Uterus (tissue), 2 donors: ENCODE measurements at regions not wholly inside any gene's neighbourhood (a gene's known extent, or its start where the extent isn't known, plus 50 kb on each side); places are given as distances from the start of the nearest gene placed in this dataset.

Experiments used
- POLR2A ChIP-seq, 2 donors: fragments of 450-650 bp; IDR thresholded peaks; one replicate each; pipeline ENCODE4 v1.6.1; 2016; ENCODE audit warnings: antibody characterized with exemption in 2 of 2, mild to moderate bottlenecking in 1 of 2, moderate library complexity in 1 of 2
- TF ChIP-seq, protein P1 (sequence below), 4 experiments: fragments of 200-600 bp in 2 of 4; fragments of 450-650 bp in 2 of 4; sonication (generic) in 2 of 4; IDR thresholded peaks; one replicate each; pipeline ENCODE4 v1.5.1; 2016 to 2019; ENCODE audit warnings: antibody characterized with exemption in 4 of 4, mild to moderate bottlenecking in 2 of 4, moderate library complexity in 1 of 4

DNA sequence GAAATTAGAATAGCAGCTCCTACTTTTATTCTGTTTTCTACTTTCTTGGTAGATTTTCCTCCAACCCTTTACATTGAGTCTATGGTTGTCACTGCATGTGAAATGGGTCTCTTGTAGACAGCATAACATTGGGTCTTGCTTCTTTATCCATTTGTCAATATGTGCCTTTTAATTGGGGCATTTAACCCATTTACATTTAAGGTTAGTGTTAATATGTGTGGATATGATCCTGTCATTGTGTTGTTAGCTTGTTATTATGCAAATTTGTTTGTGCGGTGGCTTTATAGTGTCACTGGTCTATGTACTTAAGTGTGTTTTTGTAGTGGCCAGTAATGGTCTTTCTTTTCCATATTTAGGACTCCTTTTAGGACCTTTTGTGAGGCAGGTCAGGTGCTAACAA is 276.9 kb upstream of the SPHKAP start:
- TF ChIP-seq, protein P1, sequence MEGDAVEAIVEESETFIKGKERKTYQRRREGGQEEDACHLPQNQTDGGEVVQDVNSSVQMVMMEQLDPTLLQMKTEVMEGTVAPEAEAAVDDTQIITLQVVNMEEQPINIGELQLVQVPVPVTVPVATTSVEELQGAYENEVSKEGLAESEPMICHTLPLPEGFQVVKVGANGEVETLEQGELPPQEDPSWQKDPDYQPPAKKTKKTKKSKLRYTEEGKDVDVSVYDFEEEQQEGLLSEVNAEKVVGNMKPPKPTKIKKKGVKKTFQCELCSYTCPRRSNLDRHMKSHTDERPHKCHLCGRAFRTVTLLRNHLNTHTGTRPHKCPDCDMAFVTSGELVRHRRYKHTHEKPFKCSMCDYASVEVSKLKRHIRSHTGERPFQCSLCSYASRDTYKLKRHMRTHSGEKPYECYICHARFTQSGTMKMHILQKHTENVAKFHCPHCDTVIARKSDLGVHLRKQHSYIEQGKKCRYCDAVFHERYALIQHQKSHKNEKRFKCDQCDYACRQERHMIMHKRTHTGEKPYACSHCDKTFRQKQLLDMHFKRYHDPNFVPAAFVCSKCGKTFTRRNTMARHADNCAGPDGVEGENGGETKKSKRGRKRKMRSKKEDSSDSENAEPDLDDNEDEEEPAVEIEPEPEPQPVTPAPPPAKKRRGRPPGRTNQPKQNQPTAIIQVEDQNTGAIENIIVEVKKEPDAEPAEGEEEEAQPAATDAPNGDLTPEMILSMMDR (IDR thresholded peaks at IDR 0.05) = no peak
- no peak for TF ChIP-seq POLR2A (IDR thresholded peaks at IDR 0.05)
